Adrenal gland (tissue), 9 donors: ENCODE measurements at regions not wholly inside any gene's neighbourhood (a gene's known extent, or its start where the extent isn't known, plus 50 kb on each side); places are given as distances from the start of the nearest gene placed in this dataset.
"Not testable (repeated sequence)": the region's sequence is repeated elsewhere in the genome, so short reads cannot be mapped to it uniquely, and the experiment has no call there.

Source experiments
- DNase-seq, 7 donors: peaks; one replicate each; pipeline ENCODE4 v3.0.0-alpha.2; 2019 to 2020
- H3K27ac ChIP-seq, 5 donors: fragments of 200-600 bp; sonication (generic) in 4 of 5; 1 replicate in 3 of 5; 2 replicates in 2 of 5; pipeline versions ENCODE4 v1.5.1 to v1.8.0; 2016 to 2020; ENCODE audit warnings: mild to moderate bottlenecking in 1 of 5
- H3K27me3 ChIP-seq: fragments of 200-600 bp; 2 replicates; pipeline ENCODE4 v1.8.0; 2021
- H3K36me3 ChIP-seq, 2 donors: fragments of 200-600 bp; replicated peaks in 1 of 2; 1 replicate in 1 of 2; 2 replicates in 1 of 2; pipeline versions ENCODE4 v1.5.1 to v1.8.0; 2018 to 2022
- H3K4me1 ChIP-seq, 2 donors: fragments of 200-600 bp; replicated peaks in 1 of 2; 1 replicate in 1 of 2; 2 replicates in 1 of 2; pipeline versions ENCODE4 v1.5.1 to v1.8.0; 2018 to 2021
- H3K4me3 ChIP-seq, 4 donors: fragments of 200-600 bp; sonication (generic) in 3 of 4; one replicate each; pipeline ENCODE4 v1.5.1; 2016 to 2018
- H3K9me3 ChIP-seq, 3 donors: fragments of 200-600 bp; sonication (generic) in 1 of 3; replicated peaks in 1 of 3; 1 replicate in 2 of 3; 2 replicates in 1 of 3; pipeline versions ENCODE4 v1.5.1 to v1.8.0; 2016 to 2021
- POLR2A ChIP-seq, 2 donors: fragments of 450-650 bp; IDR thresholded peaks; one replicate each; pipeline ENCODE4 v1.6.1; 2017; ENCODE audit warnings: antibody characterized with exemption in 2 of 2, mild to moderate bottlenecking in 2 of 2, moderate library complexity in 1 of 2
- WGBS, 4 donors: extraction: QIAGEN DNeasy Blood & Tissue Kit in 2 of 4; methylation state at CpG; one replicate each; pipeline versions ENCODE4 v1.1.5 to v1.1.7; 2013 to 2017; 5-methylcytosine and 5-hydroxymethylcytosine counted together
- intact Hi-C, 2 donors: fragments of 100-400 bp; cut with DNase I; formaldehyde crosslinking; loops; one replicate each; pipeline versions ENCODE4 v1.14.1 to v1.15.0; 2022 to 2023
- TF ChIP-seq, protein P1 (sequence below), 6 experiments: fragments of 450-650 bp in 4 of 6; fragments of 200-600 bp in 2 of 6; sonication (generic) in 1 of 6; IDR thresholded peaks; 1 replicate in 5 of 6; 2 replicates in 1 of 6; pipeline versions ENCODE4 v1.5.1 to v1.8.0; 2016 to 2021; ENCODE audit warnings: antibody characterized with exemption in 6 of 6, mild to moderate bottlenecking in 2 of 6, moderate library complexity in 1 of 6
- donor health status: healthy with polysubstance abuse.
- donor health status: Bipolar disorder and iron deficiency.
- donor health status: DM: yes; HTN: yes; CAD: no.
- donor health status: DM: no; HTN: no; CAD: no.
- donor health status: DM: no; HTN: no; CAD: no.

DNA sequence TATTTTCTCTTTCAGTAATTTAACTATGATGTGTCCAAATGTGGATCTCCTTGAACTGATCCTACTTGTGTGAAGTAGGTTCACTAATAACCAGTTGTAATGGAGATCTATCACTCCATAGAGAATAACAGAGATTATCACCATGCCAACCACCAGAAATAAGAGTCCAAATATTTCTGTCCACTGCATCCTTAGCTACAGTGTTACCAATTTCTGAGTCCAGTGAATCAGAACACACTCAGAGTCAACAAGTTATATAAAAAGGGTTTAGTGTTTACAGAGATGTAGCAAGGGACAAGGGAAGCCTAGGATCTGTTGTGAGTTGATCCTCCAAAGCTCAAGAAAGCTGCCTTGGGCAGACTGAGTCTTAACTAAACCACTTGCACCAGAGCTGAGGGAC is 882.8 kb downstream of the TBC1D32 start:
- no peak overlapping the region for H3K4me3 ChIP-seq
- no peak overlapping the region for H3K27ac ChIP-seq
- no peaks in the 10 kb centered on the region for H3K9me3 ChIP-seq
- no peaks in the 10 kb centered on the region for H3K36me3 ChIP-seq
- no peaks in the 10 kb centered on the region for H3K4me1 ChIP-seq
- no peaks in the 10 kb centered on the region for H3K27me3 ChIP-seq
- intact Hi-C loops = no loop called here
- TF ChIP-seq, protein P1, sequence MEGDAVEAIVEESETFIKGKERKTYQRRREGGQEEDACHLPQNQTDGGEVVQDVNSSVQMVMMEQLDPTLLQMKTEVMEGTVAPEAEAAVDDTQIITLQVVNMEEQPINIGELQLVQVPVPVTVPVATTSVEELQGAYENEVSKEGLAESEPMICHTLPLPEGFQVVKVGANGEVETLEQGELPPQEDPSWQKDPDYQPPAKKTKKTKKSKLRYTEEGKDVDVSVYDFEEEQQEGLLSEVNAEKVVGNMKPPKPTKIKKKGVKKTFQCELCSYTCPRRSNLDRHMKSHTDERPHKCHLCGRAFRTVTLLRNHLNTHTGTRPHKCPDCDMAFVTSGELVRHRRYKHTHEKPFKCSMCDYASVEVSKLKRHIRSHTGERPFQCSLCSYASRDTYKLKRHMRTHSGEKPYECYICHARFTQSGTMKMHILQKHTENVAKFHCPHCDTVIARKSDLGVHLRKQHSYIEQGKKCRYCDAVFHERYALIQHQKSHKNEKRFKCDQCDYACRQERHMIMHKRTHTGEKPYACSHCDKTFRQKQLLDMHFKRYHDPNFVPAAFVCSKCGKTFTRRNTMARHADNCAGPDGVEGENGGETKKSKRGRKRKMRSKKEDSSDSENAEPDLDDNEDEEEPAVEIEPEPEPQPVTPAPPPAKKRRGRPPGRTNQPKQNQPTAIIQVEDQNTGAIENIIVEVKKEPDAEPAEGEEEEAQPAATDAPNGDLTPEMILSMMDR (IDR thresholded peaks at IDR 0.05) = no peak
- no peak for TF ChIP-seq POLR2A (IDR thresholded peaks at IDR 0.05)
- no peak for DNase-seq

DNA sequence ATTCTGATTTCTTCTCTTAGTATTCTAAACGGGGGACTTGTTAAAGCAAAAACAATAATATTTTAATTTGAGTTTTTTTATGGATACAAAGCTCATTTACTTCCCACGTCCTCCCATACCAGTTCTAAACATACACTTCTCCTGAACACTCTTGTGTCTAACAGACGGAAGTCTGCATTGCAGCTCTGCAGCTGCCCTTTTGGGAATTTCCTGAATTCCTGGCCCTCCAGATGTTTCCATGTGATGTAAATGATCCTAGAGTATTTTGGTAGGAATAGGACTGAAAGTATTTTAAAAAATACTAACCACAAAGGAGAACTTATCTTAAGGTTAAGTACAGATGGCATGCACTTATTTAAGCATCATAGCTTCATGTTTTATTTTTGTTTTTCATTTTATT is 886.7 kb downstream of the TBC1D32 start:
- intact Hi-C loops = no loop called here
- 42 to 59% (median 55%) methylated on average over 3 of the region's 3 CpGs for WGBS, 4 donors
- no peaks in the 10 kb centered on the region for H3K27me3 ChIP-seq
- no peak overlapping the region for H3K27ac ChIP-seq
- no peak overlapping the region for H3K4me3 ChIP-seq
- no peaks in the 10 kb centered on the region for H3K4me1 ChIP-seq
- no peak for TF ChIP-seq POLR2A (IDR thresholded peaks at IDR 0.05)
- TF ChIP-seq, protein P1 (IDR thresholded peaks at IDR 0.05) = no peak
- H3K9me3 ChIP-seq = no peaks in the 10 kb centered on the region
- H3K36me3 ChIP-seq = no peaks in the 10 kb centered on the region
- DNase-seq = no peak

DNA sequence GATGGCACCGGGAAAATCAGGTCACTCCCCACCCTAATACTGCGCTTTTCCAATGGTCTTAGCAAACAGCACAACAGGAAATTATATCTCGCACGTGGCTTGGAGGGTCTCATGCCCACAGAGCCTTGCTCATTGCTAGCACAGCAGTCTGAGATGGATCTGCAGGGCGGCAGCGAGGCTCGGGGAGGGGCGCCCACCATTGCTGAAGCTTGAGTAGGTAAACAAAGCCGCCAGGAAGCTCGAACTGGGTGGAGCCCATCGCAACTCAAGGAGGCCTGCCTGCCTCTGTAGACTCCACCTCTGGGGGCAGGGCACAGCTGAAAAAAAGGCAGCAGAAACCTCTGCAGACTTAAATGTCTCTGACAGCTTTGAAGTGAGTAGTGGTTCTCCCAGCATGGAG is 901.4 kb downstream of the TBC1D32 start:
- H3K4me3 ChIP-seq, DNase-seq, H3K9me3 ChIP-seq, H3K4me1 ChIP-seq, H3K36me3 ChIP-seq, H3K27ac ChIP-seq, intact Hi-C loops, H3K27me3 ChIP-seq: not testable (repeated sequence)
- 79 to 97% (median 87%) methylated on average over 5 to 11 of the region's 11 CpGs for WGBS, 4 donors

DNA sequence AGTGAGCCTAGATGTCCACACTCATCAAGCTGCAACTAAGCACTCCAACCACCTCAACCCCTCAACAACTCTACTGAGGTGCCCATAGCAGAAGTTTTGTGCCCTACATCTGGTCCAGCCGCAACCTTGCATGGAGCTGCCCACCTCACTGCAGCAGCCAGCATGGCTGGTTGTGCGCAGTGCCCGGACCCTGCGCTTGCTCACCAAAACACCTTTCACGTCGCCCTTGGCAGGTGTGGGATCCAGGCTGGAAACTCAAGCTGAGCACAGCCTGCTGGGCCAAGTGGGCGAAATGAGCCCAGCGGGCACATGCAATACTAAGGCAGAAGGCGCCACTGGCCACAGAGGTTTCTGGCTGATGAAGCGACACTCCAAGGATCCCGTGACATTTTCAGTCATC is 902.4 kb downstream of the TBC1D32 start:
- 96 to 97% (median 97%) methylated on average over 7 to 11 of the region's 11 CpGs for WGBS, 4 donors

DNA sequence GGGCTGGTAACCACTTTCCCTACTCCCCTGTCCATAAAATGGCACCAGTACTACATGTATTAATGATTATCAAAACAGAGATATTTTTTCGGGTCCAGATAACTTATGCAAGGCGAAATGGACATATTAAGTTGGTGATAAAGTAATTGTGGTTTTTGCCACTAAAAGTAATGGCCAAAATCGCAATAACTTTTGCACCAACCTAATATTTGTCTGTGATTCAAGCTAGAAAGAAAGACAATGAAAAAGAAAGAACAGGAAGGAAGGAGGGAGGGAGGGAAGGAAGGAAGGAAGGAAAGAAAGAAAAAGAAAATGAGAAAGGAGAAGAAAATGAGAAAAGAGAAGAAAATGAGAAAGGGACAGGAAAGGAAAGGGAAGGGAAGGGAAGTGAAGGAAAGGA is 922.9 kb downstream of the TBC1D32 start:
- intact Hi-C loops = no loop called here
- Histone ChIP-seq H3K27ac (no peak overlapping the region), H3K36me3 (no peaks in the 10 kb centered on the region), H3K4me1 (no peaks in the 10 kb centered on the region), H3K9me3 (peaks cover 0 to 3% (median 0%) of the 10 kb centered on the region in 3 donors), H3K27me3 (no peaks in the 10 kb centered on the region), H3K4me3 (no peak overlapping the region)
- TF ChIP-seq, protein P1 (IDR thresholded peaks at IDR 0.05) = no peak
- no peak for TF ChIP-seq POLR2A (IDR thresholded peaks at IDR 0.05)
- WGBS, 4 donors = 79 to 84% (median 82%) methylated on average over 3 of the region's 3 CpGs
- DNase-seq = no peak

More for the DNA sequence above, 902.4 kb downstream of the TBC1D32 start:
- TF ChIP-seq POLR2A (IDR thresholded peaks at IDR 0.05) = no peak
- TF ChIP-seq, protein P1 (IDR thresholded peaks at IDR 0.05) = no peak
- DNase-seq = no peak
- Histone ChIP-seq H3K4me3 (no peak overlapping the region), H3K9me3 (no peaks in the 10 kb centered on the region), H3K4me1 (no peaks in the 10 kb centered on the region), H3K36me3 (no peaks in the 10 kb centered on the region), H3K27me3 (no peaks in the 10 kb centered on the region), H3K27ac (no peak overlapping the region)
- intact Hi-C loops = no loop called here
